ENCODE measurements at regions not wholly inside any gene's neighbourhood (a gene's known extent, or its start where the extent isn't known, plus 50 kb on each side); places are given as distances from the start of the nearest gene placed in this dataset.

DNA sequence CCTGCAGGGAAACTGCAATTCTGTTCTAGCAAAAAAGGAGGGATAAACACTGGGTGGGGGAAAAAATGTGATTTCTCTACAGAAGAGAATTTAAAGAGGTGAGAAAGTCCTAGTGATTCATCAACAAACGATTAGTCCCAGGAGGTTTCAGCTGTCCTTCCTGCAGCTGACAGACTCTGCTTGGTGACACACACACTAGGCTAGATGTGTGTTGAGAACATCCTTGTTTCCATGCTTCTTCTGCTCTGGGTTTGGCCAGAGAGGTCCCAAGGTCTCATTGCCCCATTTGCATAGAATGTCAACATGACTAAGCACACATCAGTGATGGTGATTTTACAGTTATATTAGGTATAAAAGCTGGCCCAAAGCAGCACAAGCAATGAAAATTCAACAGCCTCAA, 258.3 kb downstream of the NFATC2 start:
- TF ChIP-seq, protein P1, sequence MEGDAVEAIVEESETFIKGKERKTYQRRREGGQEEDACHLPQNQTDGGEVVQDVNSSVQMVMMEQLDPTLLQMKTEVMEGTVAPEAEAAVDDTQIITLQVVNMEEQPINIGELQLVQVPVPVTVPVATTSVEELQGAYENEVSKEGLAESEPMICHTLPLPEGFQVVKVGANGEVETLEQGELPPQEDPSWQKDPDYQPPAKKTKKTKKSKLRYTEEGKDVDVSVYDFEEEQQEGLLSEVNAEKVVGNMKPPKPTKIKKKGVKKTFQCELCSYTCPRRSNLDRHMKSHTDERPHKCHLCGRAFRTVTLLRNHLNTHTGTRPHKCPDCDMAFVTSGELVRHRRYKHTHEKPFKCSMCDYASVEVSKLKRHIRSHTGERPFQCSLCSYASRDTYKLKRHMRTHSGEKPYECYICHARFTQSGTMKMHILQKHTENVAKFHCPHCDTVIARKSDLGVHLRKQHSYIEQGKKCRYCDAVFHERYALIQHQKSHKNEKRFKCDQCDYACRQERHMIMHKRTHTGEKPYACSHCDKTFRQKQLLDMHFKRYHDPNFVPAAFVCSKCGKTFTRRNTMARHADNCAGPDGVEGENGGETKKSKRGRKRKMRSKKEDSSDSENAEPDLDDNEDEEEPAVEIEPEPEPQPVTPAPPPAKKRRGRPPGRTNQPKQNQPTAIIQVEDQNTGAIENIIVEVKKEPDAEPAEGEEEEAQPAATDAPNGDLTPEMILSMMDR (conservative IDR thresholded peaks at IDR 0.05) = no peak
- no peak for TF ChIP-seq ZFX (IDR thresholded peaks at IDR 0.05)

Measured in C4-2B (cell line).